NCI-H1105 treated with DMSO at 0.1 percent for 48 hours (cell line): ENCODE measurements at regions not wholly inside any gene's neighbourhood (a gene's known extent, or its start where the extent isn't known, plus 50 kb on each side); places are given as distances from the start of the nearest gene placed in this dataset.
"Not testable (repeated sequence)": the region's sequence is repeated elsewhere in the genome, so short reads cannot be mapped to it uniquely, and the experiment has no call there.

Experiments used
- DNase-seq: peaks from one replicate; lab custom pipeline; 2025; lab: John Stamatoyannopoulos, UW

- DNase-seq = no peak
These were observed 97.7 kb upstream of the DOCK9 start for GRCh38 chr13:99075268-99076191.

- DNase-seq = no peak
These were observed 100.3 kb upstream of the DOCK9 start for GRCh38 chr13:99078017-99078771.

- DNase-seq = no peak
These were observed 102.3 kb upstream of the DOCK9 start for GRCh38 chr13:99080131-99080530.

GRCh38 chr13:99083981-99084380 lies 106.1 kb upstream of the DOCK9 start:
- no peak for DNase-seq

- no peak for DNase-seq
These were observed 107.4 kb upstream of the DOCK9 start for GRCh38 chr13:99085139-99085807.

GRCh38 chr13:99085808-99086266 lies 108.0 kb upstream of the DOCK9 start:
- no peak for DNase-seq

- DNase-seq = no peak
These were observed 108.6 kb upstream of the DOCK9 start for GRCh38 chr13:99086267-99087097.

GRCh38 chr13:99087098-99087953 lies 109.5 kb upstream of the DOCK9 start:
- peak; percentile 85 for DNase-seq

- peak; percentile 45 for DNase-seq
These were observed 110.2 kb upstream of the DOCK9 start for GRCh38 chr13:99087954-99088491.

GRCh38 chr13:99093997-99094396 lies 106.7 kb upstream of the UBAC2 start:
- no peak for DNase-seq

GRCh38 chr13:99101831-99102230 lies 98.8 kb upstream of the UBAC2 start:
- not testable (repeated sequence) for DNase-seq

- DNase-seq = no peak
These were observed 97.1 kb upstream of the UBAC2 start for GRCh38 chr13:99103536-99103935.

- no peak for DNase-seq
These were observed 96.3 kb upstream of the UBAC2 start for GRCh38 chr13:99104396-99104795.

- no peak for DNase-seq
These were observed 95.5 kb upstream of the UBAC2 start for GRCh38 chr13:99105160-99105559.

GRCh38 chr13:99113351-99113750 lies 87.3 kb upstream of the UBAC2 start:
- DNase-seq = no peak

- no peak for DNase-seq
These were observed 82.5 kb upstream of the UBAC2 start for GRCh38 chr13:99118179-99118578.

- no peak for DNase-seq
These were observed 81.0 kb upstream of the UBAC2 start for GRCh38 chr13:99119656-99120055.

GRCh38 chr13:99120751-99121150 lies 79.9 kb upstream of the UBAC2 start:
- no peak for DNase-seq

GRCh38 chr13:99122171-99122570 lies 78.5 kb upstream of the UBAC2 start:
- DNase-seq = no peak
